CD4-positive, alpha-beta T cell treated with Interleukin-6 for 4 hours (primary cell): ENCODE measurements at regions not wholly inside any gene's neighbourhood (a gene's known extent, or its start where the extent isn't known, plus 50 kb on each side); places are given as distances from the start of the nearest gene placed in this dataset.
"Not testable (repeated sequence)": the region's sequence is repeated elsewhere in the genome, so short reads cannot be mapped to it uniquely, and the experiment has no call there.

ENCODE experiments used
- DNase-seq: peaks from one replicate; pipeline ENCODE4 v3.0.0-alpha.2; 2020; ENCODE audit warnings: mixed read lengths

GRCh38 chr3:88703501-88704059 lies 403.8 kb upstream of the EPHA3 start:
- no peak for DNase-seq

GRCh38 chr3:88704338-88704737 lies 403.1 kb upstream of the EPHA3 start:
- no peak for DNase-seq

- DNase-seq: no peak
Measured at GRCh38 chr3:88707837-88708236, 399.6 kb upstream of the EPHA3 start.

- no peak for DNase-seq
Measured at GRCh38 chr3:88712552-88712951, 394.9 kb upstream of the EPHA3 start.

- DNase-seq: no peak
Measured at GRCh38 chr3:88713233-88713691, 394.2 kb upstream of the EPHA3 start.

GRCh38 chr3:88725440-88726165 lies 381.8 kb upstream of the EPHA3 start:
- no peak for DNase-seq

GRCh38 chr3:88732186-88732585 lies 375.2 kb upstream of the EPHA3 start:
- DNase-seq: no peak

GRCh38 chr3:88742106-88742505 lies 365.3 kb upstream of the EPHA3 start:
- no peak for DNase-seq

- DNase-seq: no peak
Measured at GRCh38 chr3:88742674-88743507, 364.5 kb upstream of the EPHA3 start.

- no peak for DNase-seq
Measured at GRCh38 chr3:88744896-88745295, 362.5 kb upstream of the EPHA3 start.

GRCh38 chr3:88747145-88747544 lies 360.3 kb upstream of the EPHA3 start:
- DNase-seq: not testable (repeated sequence)

GRCh38 chr3:88758676-88759075 lies 348.7 kb upstream of the EPHA3 start:
- DNase-seq: no peak

GRCh38 chr3:88767746-88768145 lies 339.7 kb upstream of the EPHA3 start:
- no peak for DNase-seq

- no peak for DNase-seq
Measured at GRCh38 chr3:88773766-88774165, 333.7 kb upstream of the EPHA3 start.

GRCh38 chr3:88775026-88775690 lies 332.3 kb upstream of the EPHA3 start:
- DNase-seq: no peak

GRCh38 chr3:88779482-88779881 lies 327.9 kb upstream of the EPHA3 start:
- DNase-seq: no peak

GRCh38 chr3:88784925-88785324 lies 322.5 kb upstream of the EPHA3 start:
- DNase-seq: no peak

GRCh38 chr3:88785841-88786240 lies 321.6 kb upstream of the EPHA3 start:
- no peak for DNase-seq

GRCh38 chr3:88795503-88795902 lies 311.9 kb upstream of the EPHA3 start:
- no peak for DNase-seq

GRCh38 chr3:88807491-88808105 lies 299.8 kb upstream of the EPHA3 start:
- DNase-seq: no peak

- no peak for DNase-seq
Measured at GRCh38 chr3:88809993-88810392, 297.4 kb upstream of the EPHA3 start.

GRCh38 chr3:88810455-88810854 lies 297.0 kb upstream of the EPHA3 start:
- no peak for DNase-seq

- DNase-seq: no peak
Measured at GRCh38 chr3:88811096-88811495, 296.3 kb upstream of the EPHA3 start.
